ENCODE measurements at regions not wholly inside any gene's neighbourhood (a gene's known extent, or its start where the extent isn't known, plus 50 kb on each side); places are given as distances from the start of the nearest gene placed in this dataset.

- DNase-seq: no peak
- H3K36me3 ChIP-seq: no peaks in the 10 kb centered on the region
- H3K9me3 ChIP-seq: peaks cover 0 to 5% (median 0%) of the 10 kb centered on the region in 3 donors
- intact Hi-C loops (cut with DNase I): loop anchor here (5.0 kb wide), 1 partner anchor 412 kb away; no protein-coding TSS in a partner anchor
- H3K27ac ChIP-seq: no peak overlapping the region
- TF ChIP-seq POLR2A (IDR thresholded peaks at IDR 0.05) (no peak), CTCF (IDR thresholded peaks at IDR 0.05) (no peak)
- peaks cover 0 to 5% (median 0%) of the 10 kb centered on the region in 3 donors for H3K4me1 ChIP-seq
- no peaks in the 10 kb centered on the region for H3K27me3 ChIP-seq
- no peak overlapping the region for H3K4me3 ChIP-seq
Measured at GRCh38 chr7:113010377-113010776, 76.2 kb downstream of the GPR85 start.

DNA sequence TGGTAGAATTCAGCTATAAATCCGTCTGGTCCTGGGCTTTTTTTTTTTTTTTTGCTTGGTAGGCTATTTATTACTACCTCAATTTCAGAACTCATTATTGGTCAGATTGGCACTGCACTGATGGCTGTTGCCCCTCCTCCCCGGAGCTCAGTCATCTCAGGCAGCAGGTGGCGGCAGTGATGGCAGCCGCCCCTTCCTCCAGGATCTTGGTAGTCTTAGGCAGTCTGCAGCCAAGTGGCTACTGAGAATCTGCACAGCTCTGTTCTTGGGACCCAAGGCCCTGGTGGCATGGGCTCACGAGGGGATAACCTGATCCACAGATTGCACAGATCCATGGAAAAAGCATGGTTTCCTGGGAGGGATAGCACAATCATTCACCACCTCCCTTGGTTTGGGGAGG lies 77.9 kb downstream of the GPR85 start:
- peaks cover 0 to 5% (median 0%) of the 10 kb centered on the region in 3 donors for H3K9me3 ChIP-seq
- H3K27ac ChIP-seq: no peak overlapping the region
- intact Hi-C loops (cut with DNase I): no loop called here
- 70 to 93% methylated on average over 1 to 2 of the region's 5 CpGs for WGBS, 2 donors
- no peak overlapping the region for H3K4me3 ChIP-seq
- H3K4me1 ChIP-seq: peaks cover 0 to under 1% (median 0%) of the 10 kb centered on the region in 3 donors
- DNase-seq: no peak
- TF ChIP-seq POLR2A (IDR thresholded peaks at IDR 0.05): no peak
- TF ChIP-seq CTCF (IDR thresholded peaks at IDR 0.05): no peak
- no peaks in the 10 kb centered on the region for H3K27me3 ChIP-seq
- no peaks in the 10 kb centered on the region for H3K36me3 ChIP-seq

- Histone ChIP-seq H3K27ac (no peak overlapping the region), H3K4me3 (no peak overlapping the region), H3K36me3 (no peaks in the 10 kb centered on the region), H3K9me3 (no peaks in the 10 kb centered on the region), H3K4me1 (no peaks in the 10 kb centered on the region), H3K27me3 (no peaks in the 10 kb centered on the region)
- WGBS, 2 donors: 68 to 71% methylated on average over 4 of the region's 4 CpGs
- DNase-seq: no peak
- TF ChIP-seq CTCF (IDR thresholded peaks at IDR 0.05): no peak
- intact Hi-C loops (cut with DNase I): no loop called here
Measured at GRCh38 chr7:113004726-113005454, 81.7 kb downstream of the GPR85 start.

GRCh38 chr7:113000316-113001020 lies 86.2 kb downstream of the GPR85 start:
- Histone ChIP-seq H3K4me1 (no peaks in the 10 kb centered on the region), H3K4me3 (no peak overlapping the region), H3K9me3 (no peaks in the 10 kb centered on the region), H3K27me3 (no peaks in the 10 kb centered on the region), H3K27ac (no peak overlapping the region), H3K36me3 (no peaks in the 10 kb centered on the region)
- 75 to 80% methylated on average over 6 of the region's 6 CpGs for WGBS, 2 donors
- TF ChIP-seq POLR2A (IDR thresholded peaks at IDR 0.05): no peak
- no peak for TF ChIP-seq CTCF (IDR thresholded peaks at IDR 0.05)
- no peak for DNase-seq
- intact Hi-C loops (cut with DNase I): no loop called here

DNA sequence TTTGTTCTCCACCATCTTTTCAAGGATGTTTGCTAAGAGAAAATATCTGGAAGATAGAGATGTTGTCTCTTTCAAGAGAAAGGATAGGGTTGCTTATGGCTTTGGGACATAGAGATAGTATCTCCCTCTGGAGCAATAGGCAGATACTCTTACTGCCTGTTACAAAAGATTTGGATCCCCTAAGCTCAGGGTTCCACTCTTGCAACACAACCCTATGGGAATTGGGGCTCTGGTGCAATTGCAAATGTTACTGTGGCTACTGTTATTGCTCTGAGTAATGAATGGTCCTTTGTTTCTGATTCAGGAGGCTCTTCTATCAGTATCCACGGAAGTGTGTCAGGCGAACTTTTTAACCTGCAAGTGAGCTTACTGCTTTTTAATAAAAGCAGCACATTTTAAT lies 88.8 kb downstream of the GPR85 start:
- DNase-seq: no peak
- H3K27me3 ChIP-seq: no peaks in the 10 kb centered on the region
- H3K4me1 ChIP-seq: no peaks in the 10 kb centered on the region
- H3K4me3 ChIP-seq: no peak overlapping the region
- no peaks in the 10 kb centered on the region for H3K36me3 ChIP-seq
- H3K9me3 ChIP-seq: no peaks in the 10 kb centered on the region
- intact Hi-C loops (cut with DNase I): no loop called here
- TF ChIP-seq CTCF (IDR thresholded peaks at IDR 0.05) (no peak), POLR2A (IDR thresholded peaks at IDR 0.05) (no peak)
- no peak overlapping the region for H3K27ac ChIP-seq
- WGBS, 2 donors: 73 to 86% methylated on average over 2 of the region's 2 CpGs

Data from esophagus squamous epithelium (tissue), 5 donors.